GOT3 (cell line): ENCODE measurements at regions not wholly inside any gene's neighbourhood (a gene's known extent, or its start where the extent isn't known, plus 50 kb on each side); places are given as distances from the start of the nearest gene placed in this dataset.

Experiments
- DNase-seq: peaks from one replicate; lab custom pipeline; 2025; ENCODE audit warnings: mixed read lengths; lab: John Stamatoyannopoulos, UW

DNA sequence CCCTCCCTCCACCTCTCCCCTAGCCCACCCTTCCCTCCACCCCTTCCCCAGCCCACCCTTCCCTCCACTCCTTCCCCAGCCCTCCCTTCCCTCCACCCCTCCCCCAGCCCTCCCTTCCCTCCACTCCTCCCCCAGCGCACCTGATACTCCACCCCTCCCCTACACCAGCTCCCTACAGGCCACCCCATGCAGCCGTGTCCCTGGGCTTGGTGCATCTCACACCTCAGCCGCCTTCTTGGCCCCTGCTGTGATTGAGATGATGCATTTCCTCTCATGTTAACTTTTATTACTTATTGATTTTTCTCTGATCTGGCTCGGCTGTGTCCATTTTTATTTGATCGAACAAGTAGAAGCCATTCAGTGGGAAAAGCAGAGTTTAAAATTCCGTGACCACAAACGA, 243.8 kb downstream of the MATN1 start:
- no peak for DNase-seq

DNA sequence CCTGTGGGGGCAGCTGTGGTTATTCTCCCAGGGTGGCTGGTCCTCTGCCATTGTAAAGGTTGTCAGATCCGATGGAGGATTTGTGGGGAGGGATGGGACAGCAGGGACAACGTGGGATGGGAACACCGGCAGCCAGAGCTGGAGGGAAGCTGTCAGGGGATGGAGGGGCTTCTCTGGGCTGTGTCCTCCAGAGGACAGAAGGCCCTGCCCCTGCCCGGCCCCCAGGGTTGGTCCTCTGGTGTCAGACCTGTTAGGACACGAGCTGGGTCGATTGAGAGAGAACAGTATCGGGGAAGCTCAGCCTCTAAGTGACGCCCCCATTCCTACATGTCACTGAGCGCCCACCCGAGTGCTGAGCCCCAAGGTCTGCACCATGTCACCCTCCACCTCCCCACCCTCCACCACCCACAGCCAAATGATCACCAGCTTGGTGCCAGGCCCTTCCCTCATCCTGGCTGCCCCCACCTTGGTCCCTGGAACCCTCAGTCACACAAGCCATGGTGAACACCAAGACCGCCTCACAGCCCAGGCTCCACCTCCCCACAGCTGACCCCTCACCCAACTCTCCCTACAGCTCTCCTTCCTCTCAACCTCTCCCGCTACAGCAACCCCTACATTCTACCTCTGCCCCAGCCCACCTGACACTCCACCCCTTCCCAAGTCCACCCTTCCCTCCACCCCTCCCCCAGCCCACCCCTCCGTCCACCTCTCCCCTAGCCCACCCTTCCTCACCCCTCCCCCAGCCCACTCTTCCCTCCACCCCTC, 244.4 kb downstream of the MATN1 start:
- no peak for DNase-seq

DNA sequence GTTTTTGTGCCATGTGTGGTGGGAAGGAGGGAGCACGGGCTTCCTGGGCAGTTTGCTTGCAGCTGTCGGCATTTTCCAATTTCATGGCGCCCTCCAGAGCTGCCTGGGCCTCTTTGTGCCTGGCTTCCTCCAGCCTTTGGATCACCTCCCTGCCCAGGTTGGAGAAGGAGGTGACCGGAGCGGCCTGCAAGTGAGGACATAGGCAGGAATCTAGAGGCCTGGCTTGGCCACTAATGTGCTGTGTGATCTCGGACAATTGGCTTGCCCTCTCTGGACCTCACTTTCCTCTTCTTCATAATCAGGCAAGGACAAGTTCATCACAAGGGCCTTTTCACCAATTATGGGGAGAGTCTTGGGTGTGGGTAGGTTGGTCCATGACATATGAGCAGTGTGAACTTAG, 245.1 kb downstream of the MATN1 start:
- no peak for DNase-seq

DNA sequence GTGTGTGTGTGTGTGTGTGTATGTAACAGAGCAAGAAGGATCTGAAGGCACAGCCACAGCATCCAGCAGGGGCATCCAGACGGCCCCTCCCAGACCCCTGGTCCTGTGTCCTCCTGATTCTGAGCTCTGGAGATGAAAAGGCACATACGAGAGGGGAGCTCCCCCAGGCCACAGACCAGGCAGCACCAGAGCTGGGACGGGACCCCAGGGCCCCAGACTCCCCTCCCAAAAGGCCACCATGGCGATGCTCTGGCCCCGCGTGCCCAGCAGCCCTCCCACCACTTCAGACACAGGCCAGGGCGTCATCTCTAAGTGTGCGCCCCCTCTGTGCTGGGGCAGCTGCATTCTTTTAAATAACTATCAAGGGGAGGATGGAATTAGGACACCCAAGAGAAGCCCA, 245.8 kb downstream of the MATN1 start:
- no peak for DNase-seq

DNA sequence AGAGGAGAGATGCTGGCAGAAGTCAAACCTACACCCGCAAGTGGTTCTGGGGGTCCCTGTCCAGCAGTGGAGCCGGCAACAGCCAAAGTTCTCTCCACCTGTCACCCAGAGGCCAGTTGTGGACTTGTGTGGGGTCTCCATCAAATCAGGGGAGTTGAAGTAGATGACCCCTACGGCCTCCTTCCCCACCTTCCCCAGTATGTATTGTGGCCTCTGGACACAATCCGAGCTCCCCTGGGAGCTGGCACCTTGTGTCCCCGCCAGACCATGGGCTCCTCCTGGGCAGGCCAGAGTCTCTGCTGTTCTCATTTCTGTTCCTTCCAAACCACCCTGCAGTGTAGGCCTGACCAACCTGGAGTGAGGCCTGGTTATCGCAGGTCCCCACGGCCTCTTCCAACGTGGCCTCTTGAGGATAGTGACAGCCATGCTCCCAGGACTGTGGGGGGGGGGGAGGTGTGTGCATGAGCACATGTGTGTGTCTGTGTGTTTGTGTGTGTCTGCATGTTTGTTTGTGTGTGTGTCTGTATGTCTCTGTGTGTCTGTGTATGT, 246.4 kb downstream of the MATN1 start:
- DNase-seq: no peak

DNA sequence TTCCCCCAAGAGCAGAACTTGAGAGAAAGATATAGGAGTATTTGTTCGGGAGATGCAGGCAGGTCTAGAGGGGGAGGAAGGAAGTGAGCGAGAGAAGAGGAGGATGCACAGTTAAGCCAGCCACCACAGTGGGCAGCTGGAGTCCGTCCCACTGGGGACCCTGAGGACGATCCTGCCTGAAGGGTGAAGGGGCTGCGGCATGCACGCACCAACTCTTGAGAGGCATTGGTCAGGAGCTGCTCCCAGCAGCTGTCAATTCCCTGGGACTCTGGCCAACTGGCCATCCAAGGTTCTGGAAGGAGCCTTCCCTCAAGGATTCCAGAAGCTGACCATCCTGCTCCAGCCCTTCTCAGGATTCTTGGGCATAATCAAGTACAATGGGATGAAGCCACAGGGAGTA, 246.9 kb downstream of the MATN1 start:
- no peak for DNase-seq

DNA sequence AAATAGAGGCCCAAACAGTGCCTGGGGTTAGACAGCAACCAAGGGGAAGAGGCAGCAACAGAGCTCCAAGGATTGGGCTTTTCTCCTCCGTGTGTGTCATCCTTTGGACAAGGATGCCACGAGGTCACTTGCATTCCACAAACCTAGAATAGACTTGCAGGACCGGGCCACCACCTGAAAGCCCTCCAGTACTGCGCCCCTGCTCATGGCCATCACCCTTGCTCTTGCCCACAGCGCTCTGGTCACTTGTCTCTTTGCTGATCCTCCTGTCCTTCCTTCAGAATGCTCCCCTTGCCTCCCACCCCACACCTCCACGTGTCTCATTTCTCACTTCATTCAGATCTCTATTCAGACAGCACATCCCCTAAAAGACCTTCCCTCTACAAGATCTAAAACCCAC, 247.4 kb downstream of the MATN1 start:
- no peak for DNase-seq

DNA sequence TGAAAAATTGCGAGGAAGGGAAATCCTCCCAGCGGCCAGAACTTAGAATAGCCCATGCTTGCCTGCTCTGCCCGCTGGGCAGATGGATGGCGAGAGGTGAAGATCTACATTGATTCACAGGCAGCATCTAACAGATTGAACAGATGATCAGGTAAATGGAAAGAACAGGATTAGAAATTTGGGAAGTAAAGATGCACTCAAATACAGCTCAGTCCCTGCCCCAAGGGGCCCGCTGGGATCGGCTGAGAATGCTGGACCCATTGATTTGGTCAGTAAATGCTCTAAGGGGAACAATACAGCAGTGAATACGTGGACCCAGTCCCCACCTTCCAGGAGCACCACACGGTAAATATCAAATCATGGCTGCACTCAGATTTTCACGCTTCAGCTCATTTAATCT, 248.2 kb downstream of the MATN1 start:
- DNase-seq: no peak

DNA sequence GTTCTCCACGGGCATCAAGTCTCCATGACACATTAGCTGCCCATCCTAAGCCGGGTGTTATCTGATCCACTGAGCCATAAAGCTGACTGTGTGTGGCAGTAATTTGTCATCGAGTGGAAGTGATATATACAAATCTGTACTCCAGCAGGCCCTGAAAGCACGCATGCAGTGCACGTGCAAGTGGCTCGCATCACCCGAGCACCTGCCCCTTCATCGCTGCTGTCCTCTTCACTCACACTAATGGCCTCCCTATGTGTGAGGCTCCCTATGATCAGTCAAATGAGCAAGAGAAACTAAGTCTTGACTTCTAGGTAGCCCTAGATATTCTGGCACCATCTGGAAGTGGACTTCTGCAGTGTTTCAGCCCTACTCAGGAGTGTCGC, 248.6 kb downstream of the MATN1 start:
- DNase-seq: no peak

DNA sequence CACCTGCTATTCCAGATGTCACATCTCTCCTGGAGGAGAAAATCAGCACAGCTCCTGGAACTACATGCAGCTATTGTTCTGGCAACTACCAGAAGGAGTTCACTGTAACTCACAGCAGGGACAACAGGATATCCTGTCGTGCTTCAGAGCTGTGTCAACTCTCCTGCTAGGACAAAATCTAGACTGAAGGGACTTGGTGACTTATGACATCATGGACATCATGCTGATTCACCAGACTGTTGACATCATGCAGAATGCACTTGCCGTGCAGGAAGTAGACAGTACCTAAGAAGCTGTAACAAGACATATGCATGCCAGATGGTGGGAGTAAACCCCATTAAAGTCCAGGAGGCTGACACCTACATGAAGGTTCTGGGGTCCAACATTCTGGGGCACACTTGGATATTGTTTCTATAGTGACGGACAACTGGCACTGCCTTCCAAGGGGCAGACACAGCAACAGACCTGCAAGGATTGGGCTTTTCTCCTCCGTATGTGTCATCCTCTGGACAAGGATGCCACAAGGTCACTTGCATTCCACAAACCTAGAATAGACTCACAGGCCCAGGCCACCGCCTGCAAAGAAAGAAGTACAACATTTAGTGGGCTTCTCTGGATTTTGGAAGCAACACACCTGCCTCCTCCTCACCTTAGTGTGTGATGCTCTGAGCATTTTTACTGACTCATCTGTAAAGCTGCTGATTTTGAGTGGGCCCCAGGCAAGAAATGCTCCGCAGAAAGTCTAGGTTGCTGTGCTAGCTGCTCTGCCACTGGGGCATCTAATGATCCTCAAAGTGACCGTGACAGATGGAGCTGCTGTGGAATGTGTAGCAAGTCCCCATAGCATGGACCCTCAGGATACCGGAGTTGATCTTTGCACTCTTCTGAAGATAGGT, 249.2 kb downstream of the MATN1 start:
- no peak for DNase-seq

DNA sequence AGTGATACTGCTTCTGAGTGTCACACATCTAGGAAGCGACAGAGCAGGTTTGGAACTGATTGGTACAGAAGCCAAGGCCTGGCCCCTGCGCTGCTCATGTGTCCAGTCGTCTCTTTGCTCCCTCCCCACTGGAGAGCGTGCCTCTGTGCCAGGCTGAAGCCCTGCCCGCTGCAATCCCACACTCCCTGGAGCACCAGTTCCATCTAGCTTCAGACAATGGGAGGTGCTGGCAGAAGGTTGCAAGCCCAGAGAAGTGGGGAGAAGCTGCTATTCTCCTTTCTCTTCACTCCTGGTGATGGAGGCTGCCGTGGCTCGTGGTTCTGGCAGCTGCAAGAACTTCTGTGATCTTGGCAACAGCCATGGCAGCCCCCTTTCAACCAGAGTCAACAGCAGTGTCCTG, 250.9 kb downstream of the MATN1 start:
- no peak for DNase-seq

DNA sequence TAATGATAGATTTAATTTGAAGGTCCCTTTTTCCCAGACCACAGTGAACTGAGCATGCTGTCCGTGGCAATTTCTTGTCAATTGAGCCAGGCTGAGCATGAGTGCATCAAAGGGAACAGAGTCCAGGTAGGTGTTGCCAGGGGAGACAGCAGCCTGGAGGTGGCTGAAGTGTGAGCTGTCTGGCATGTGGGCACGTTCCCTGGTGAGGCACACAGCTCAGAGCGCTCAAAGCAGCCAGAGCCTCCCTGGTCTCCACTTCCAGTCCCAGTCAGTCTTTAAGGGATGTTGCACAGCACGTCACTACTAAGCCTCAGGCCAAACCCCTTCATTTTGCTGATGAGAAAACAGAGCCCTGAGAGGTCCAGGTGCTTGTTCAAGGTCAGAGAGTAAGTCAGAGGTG, 251.4 kb downstream of the MATN1 start:
- DNase-seq: no peak

DNA sequence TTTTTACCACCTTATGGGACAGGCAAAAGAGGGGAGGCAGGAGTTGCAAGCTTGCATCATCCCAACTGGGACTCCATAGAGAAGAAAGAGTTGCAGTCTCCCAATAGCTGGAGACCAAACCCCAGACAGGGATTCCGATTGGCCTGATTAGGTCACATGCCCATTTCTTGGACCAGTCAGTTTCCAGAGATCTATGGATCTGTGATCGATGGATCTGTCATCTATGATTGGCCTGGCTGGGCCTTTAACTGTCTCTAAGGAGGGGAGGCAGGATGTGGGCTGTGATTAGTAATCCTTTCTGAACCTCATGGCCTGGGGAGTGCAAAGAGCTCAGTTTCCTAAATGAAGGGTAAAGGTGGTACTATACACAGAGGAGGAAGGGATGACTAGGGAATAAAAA, 252.1 kb downstream of the MATN1 start:
- DNase-seq: no peak

DNA sequence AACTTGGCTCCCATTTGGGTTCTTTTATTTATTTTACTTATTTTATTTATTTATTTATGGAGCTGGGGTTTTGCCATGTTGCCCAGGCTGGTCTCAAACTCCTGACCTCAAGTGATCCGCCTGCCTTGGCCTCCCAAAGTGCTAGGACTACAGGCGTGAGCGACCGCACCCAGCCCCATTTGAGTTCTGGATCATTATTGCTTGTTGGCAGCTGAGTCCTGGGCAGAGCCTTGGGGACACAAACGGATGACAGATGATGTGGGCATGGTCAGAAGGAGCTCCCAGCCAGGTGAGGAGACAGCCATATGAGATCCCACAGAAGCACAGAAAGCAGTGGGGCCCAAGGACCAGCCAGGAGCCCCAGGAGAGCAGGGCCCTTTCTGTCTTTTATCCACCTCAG, 254.0 kb downstream of the MATN1 start:
- no peak for DNase-seq

DNA sequence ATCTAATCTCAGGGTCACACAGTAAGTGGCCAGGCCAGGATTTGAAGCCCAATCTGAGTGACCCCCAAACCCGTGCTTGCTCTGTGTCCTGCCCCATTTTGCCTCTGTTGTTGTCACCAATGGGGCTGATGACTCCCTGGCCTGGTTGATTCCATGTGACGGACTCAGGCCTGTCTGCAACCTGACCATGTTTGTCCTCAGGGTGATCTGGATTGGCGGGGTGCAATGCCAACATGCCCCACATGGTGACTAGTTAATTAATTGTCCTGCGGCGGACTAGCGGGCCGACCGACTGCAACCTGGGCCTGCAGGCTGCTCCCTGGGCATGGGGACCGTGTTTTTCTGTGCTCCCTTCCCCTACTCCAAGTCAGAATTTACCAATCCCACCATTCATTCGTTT, 256.3 kb downstream of the MATN1 start:
- no peak for DNase-seq

DNA sequence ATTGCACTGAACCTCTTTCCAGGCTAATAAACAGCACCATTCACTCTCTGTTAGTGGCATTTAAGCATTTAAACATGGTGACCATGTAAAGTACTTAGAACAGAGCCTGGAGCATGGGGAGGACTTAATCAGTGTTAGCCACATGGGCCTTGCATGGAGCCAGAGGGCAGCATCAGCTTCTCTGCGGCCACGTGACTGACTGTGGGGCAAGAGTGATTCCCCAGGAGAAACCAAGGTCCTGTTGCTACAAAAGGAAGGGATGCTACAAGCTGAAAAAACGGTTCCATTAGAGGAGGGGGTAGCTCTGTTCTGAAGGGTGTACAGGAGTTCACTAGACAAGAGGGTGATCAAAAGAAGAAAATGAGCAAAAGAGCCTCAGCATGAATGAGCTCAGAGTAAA, 256.8 kb downstream of the MATN1 start:
- DNase-seq: no peak

DNA sequence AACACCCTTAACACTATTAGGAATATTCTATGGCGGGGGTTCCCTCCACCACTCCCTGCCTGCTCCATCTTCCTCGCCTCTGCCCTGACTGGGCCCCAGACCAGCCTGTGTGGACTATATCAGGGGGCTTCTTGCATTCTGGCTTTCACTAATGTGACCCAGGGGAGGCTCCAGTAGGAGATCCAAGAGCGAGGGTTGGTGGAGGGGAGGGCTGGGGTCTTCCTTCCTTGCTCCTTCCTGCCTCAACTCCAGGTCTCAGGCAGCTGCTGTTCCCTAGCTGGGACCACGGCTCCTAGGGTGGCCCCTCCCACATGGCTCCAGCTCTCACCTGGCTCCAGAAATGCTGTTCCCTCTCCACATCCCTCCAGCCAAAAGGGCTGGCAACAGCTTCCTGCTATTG, 257.4 kb downstream of the MATN1 start:
- DNase-seq: no peak

DNA sequence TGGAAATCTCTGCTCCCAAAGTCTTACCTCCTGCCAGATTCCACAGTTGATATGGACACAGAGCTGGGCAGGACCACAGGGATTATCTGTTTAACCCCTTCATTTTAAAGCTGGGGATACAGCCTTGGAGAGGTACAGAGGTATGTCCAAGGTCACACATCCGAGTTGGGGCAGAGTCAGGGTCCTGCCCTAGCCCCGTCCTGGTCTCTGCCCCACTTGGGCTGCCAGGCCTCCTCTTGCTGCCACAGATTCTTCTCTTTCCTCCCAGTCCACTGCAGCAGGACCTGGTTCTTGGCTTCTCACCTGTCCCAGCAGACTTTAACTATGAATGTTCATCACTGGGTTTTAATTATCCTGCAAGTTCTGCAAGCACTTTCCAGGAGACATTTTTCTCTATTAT, 258.3 kb downstream of the MATN1 start:
- DNase-seq: no peak

DNA sequence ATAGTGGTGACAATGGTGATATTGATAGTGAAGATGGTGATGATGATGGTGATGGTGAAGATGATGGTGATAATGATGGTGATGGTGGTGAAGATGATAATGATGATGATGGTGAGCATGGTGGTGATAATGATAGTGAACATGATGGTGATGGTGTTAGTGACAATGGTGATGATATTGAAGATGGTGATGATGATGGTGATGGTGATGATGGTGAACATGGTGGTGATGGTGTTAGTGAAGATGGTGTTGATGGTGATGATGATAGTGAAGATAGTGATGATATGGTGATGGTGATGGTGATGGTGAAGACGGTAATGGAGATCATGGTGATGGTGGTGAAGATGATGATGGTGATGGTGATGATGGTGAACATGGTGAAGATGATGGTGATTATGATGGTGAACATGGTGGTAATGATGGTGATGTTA, 259.2 kb downstream of the MATN1 start:
- DNase-seq: no peak

DNA sequence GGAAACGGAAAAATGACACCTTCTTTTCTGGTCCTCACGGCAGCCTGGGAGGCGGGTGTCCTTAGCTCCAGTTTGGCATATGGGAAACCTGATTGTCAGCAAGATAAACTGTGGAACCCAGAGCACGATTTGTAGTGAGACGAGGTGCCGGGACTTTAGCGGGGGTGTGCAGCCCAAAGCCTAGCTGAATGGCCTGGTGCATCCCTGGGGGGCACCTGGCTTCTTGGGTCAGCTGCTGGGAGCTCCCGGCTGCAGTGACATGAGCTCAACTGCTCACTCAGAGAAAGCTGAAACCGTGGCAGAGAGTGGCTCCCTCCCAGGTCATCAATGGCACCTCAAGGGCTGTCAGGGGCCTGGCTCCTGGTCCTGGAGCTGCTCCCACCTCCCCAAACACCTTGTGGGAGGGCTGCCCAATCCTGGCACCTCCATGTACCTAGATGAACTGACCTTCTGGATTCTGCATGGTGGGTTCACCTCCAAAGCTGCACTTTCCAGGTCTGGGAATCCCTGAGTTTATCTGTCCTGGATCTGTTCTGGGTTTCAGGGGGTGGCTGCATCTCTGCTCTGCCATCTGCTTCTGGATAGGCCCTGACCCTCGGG, 260.5 kb downstream of the MATN1 start:
- no peak for DNase-seq

DNA sequence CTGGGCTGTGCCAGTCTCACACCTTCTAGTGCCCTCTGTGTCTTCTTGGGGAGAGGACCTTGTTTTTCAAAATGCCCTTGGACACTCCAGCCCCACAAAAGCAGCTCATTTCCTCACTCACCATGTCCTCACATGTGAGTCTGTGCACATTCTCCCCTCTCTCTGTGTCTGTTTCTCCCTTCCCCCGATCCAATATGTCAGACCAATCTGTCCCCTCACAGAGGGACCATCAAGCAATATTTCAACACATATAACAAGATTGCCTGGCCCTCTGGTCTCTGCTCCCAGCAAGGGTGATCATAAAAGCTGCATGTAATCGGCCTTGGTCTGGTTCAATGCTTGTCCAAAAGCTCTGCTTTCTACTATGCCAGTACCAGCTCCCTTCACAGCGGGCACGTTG, 261.2 kb downstream of the MATN1 start:
- DNase-seq: no peak

DNA sequence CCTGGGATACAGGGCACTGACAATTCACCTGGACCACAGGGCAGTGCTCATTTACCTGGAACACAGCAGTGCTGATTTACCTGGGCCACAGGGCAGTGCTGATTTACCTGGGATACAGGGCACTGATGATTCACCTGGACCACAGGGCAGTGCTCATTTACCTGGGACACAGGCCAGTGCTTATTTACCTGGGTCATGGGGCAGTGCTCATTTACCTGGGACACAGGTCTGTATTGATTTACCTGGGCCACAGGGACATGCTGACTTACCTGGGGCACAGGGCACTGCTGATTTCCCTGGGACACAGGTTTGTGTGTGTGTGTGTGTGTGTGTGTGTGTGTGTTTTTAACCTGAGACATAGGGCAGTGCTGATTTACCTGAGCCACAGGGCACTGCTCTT, 261.7 kb downstream of the MATN1 start:
- no peak for DNase-seq

DNA sequence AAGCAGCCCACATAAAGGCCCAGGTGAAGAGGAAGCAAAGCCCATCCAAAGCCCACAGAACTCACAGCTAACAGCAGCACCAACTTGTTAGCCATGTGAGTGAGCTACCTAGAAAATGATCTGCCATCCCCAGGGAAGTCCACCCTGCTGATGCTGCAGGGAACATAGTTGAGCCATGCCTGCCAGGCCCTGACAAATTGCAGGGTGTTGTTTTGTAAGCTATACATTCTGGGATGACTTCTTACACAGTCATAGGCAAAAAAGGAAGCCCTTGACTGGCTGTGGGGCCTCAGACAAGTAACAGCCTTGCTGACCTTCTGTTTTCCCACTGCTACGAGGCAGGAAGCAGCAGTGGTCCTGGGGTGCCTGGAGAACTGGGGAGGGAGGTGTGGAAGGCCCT, 262.7 kb downstream of the MATN1 start:
- no peak for DNase-seq
